NT2/D1 (cell line): ENCODE measurements at regions not wholly inside any gene's neighbourhood (a gene's known extent, or its start where the extent isn't known, plus 50 kb on each side); places are given as distances from the start of the nearest gene placed in this dataset.

Experiments
- SUZ12 ChIP-seq: IDR thresholded peaks from 2 replicates; pipeline ENCODE4 v1.6.1; 2011; ENCODE audit not compliant: insufficient read length, insufficient read depth; ENCODE audit errors: extremely low read depth
- YY1 ChIP-seq: IDR thresholded peaks from 2 replicates; pipeline ENCODE4 v1.6.1; 2011; ENCODE audit not compliant: insufficient read length, insufficient read depth
- ZNF274 ChIP-seq: IDR thresholded peaks from 2 replicates; pipeline ENCODE4 v1.6.1; 2011; ENCODE audit warnings: mild to moderate bottlenecking, low read depth, low read length

DNA sequence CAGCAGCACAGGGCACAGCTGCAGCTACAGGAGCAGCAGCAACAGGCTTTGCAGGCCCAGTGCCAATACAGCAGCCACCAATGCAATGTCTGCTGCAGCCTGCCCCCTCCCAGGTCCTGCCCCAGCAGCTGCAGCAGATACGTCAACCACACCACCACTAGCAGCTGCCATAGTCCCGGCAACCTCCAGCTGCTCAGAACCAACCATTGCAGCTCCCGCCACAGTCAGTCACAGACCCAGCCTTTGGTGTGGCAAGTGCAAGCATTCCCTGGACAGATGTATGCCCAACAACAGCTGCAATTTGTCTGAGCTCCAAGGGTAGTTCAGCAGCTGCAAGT, 53.3 kb upstream of the TUBA3E start:
- no peak for TF ChIP-seq ZNF274
- no peak for TF ChIP-seq YY1
- no peak for TF ChIP-seq SUZ12
